H1 (cell line): ENCODE measurements at regions not wholly inside any gene's neighbourhood (a gene's known extent, or its start where the extent isn't known, plus 50 kb on each side); places are given as distances from the start of the nearest gene placed in this dataset.

Source experiments
- CTCF ChIA-PET: fragments of 300-600 bp; sonication (Branson Sonifier 250); formaldehyde crosslinking; loops from one replicate; lab custom pipeline; 2021; ENCODE audit not compliant: partially characterized antibody; lab: Charles Lee
- POLR2A ChIA-PET: fragments of 300-600 bp; sonication (Branson Sonifier 250); formaldehyde crosslinking; loops from one replicate; lab custom pipeline; 2021; ENCODE audit warnings: inconsistent platforms; ENCODE audit not compliant: partially characterized antibody; lab: Charles Lee
- DNase-seq, 2 experiments: peaks; one replicate each; pipeline versions ENCODE4 v3.0.0 to v3.0.0-alpha.2; 2010 to 2022; ENCODE audit warnings: low spot score in 2 of 2, low read depth in 1 of 2, mixed read lengths in 1 of 2
- FAIRE-seq: peaks from 2 replicates; lab custom pipeline; 2011; peaks lifted over from hg19 to GRCh38; lab: Jason Lieb, UNC
- H2AFZ ChIP-seq: 2 replicates; pipeline ENCODE4 v1.8.1; 2012; ENCODE audit warnings: low read length, inconsistent platforms
- H2AK5ac ChIP-seq: 2 replicates; pipeline ENCODE4 v1.6.1; 2013; ENCODE audit warnings: low read depth, low read length
- H2BK120ac ChIP-seq: replicated peaks from 2 replicates; pipeline ENCODE3; 2013; ENCODE audit warnings: low read depth, low read length, inconsistent platforms
- H2BK12ac ChIP-seq: 2 replicates; pipeline ENCODE4 v1.6.1; 2013; ENCODE audit warnings: low read depth, low read length
- H2BK15ac ChIP-seq: 2 replicates; pipeline ENCODE4 v1.6.1; 2013; ENCODE audit warnings: low read length
- H2BK20ac ChIP-seq: 2 replicates; pipeline ENCODE4 v1.6.1; 2013; ENCODE audit warnings: low read length
- H2BK5ac ChIP-seq: 2 replicates; pipeline ENCODE4 v1.6.1; 2013; ENCODE audit warnings: low read depth, low read length
- H3K14ac ChIP-seq: 2 replicates; pipeline ENCODE4 v1.6.1; 2013; ENCODE audit warnings: inconsistent platforms; ENCODE audit not compliant: insufficient read length
- H3K18ac ChIP-seq: 2 replicates; pipeline ENCODE4 v1.6.1; 2013; ENCODE audit warnings: low read length; ENCODE audit errors: extremely low read depth
- H3K23ac ChIP-seq: 2 replicates; pipeline ENCODE4 v1.6.1; 2013; ENCODE audit warnings: inconsistent platforms; ENCODE audit not compliant: insufficient read length
- H3K23me2 ChIP-seq: 2 replicates; pipeline ENCODE4 v1.6.1; 2013; ENCODE audit warnings: low read depth, low read length
- H3K27ac ChIP-seq: 2 replicates; pipeline ENCODE4 v1.6.1; 2011; ENCODE audit warnings: low read depth, low read length, inconsistent platforms
- H3K27me3 ChIP-seq, 4 experiments: replicated peaks in 1 of 4; 1 replicate in 1 of 4; 2 replicates in 3 of 4; pipeline versions ENCODE4 v1.6.1 to v1.8.1; 2011 to 2013; ENCODE audit warnings: low read length in 3 of 4, mild to moderate bottlenecking in 3 of 4, inconsistent platforms in 2 of 4, mixed read lengths in 2 of 4, moderate library complexity in 1 of 4; ENCODE audit not compliant: control insufficient read depth in 3 of 4, insufficient read depth in 3 of 4; ENCODE audit errors: extremely low read depth in 1 of 4
- H3K36me3 ChIP-seq, 4 experiments: 2 replicates each; pipeline versions ENCODE4 v1.6.1 to v1.8.1; 2011 to 2013; ENCODE audit warnings: mild to moderate bottlenecking in 4 of 4, low read length in 3 of 4, moderate library complexity in 2 of 4, control low read depth in 1 of 4, inconsistent platforms in 1 of 4; ENCODE audit not compliant: insufficient read depth in 4 of 4, control insufficient read depth in 2 of 4
- H3K4ac ChIP-seq: replicated peaks from 2 replicates; pipeline ENCODE3; 2013; ENCODE audit warnings: low read length, low read depth, mixed read lengths, inconsistent platforms; ENCODE audit not compliant: insufficient read length
- H3K4me1 ChIP-seq, 4 experiments: replicated peaks in 1 of 4; 1 replicate in 1 of 4; 2 replicates in 3 of 4; pipeline versions ENCODE4 v1.6.1 to v1.8.1; 2011 to 2013; ENCODE audit warnings: low read length in 3 of 4, inconsistent platforms in 2 of 4, mixed read lengths in 1 of 4; ENCODE audit not compliant: insufficient read depth in 4 of 4, control insufficient read depth in 3 of 4
- H3K4me2 ChIP-seq, 2 experiments: 2 replicates each; pipeline versions ENCODE4 v1.6.1 to v1.8.1; 2011 to 2013; ENCODE audit warnings: low read depth in 2 of 2, low read length in 2 of 2, control low read depth in 1 of 2, inconsistent platforms in 1 of 2, mild to moderate bottlenecking in 1 of 2; ENCODE audit not compliant: insufficient read depth in 1 of 2
- H3K4me3 ChIP-seq, 4 experiments: fragments of 200-600, 300-600 bp in 1 of 4; sonication (generic), shearing (Covaris generic), sonication (Bioruptor Twin) in 1 of 4; 2 replicates each; pipeline versions ENCODE4 v1.5.1 to v1.8.1; 2011 to 2016; ENCODE audit warnings: low read length in 4 of 4, low read depth in 3 of 4, control low read depth in 2 of 4, inconsistent platforms in 2 of 4, mild to moderate bottlenecking in 2 of 4, mixed read lengths in 1 of 4, moderate library complexity in 1 of 4; ENCODE audit not compliant: insufficient read depth in 2 of 4; ENCODE audit errors: extremely low read depth in 1 of 4
- H3K56ac ChIP-seq: replicated peaks from 2 replicates; pipeline ENCODE3; 2013; ENCODE audit warnings: low read depth, mild to moderate bottlenecking, mixed read lengths, low read length, inconsistent platforms; ENCODE audit not compliant: insufficient read length
- H3K79me1 ChIP-seq: 2 replicates; pipeline ENCODE4 v1.6.1; 2013; ENCODE audit warnings: low read depth, low read length, control low read depth
- H3K79me2 ChIP-seq, 2 experiments: 2 replicates each; pipeline versions ENCODE4 v1.6.1 to v1.8.1; 2012 to 2013; ENCODE audit warnings: low read length in 2 of 2, mild to moderate bottlenecking in 2 of 2, inconsistent platforms in 1 of 2; ENCODE audit not compliant: insufficient read depth in 2 of 2, control insufficient read depth in 1 of 2
- H3K9ac ChIP-seq, 4 experiments: replicated peaks in 1 of 4; 1 replicate in 1 of 4; 2 replicates in 3 of 4; pipeline versions ENCODE4 v1.6.1 to v1.8.1; 2011 to 2013; ENCODE audit warnings: low read depth in 3 of 4, low read length in 3 of 4, control low read depth in 2 of 4, mild to moderate bottlenecking in 2 of 4, moderate library complexity in 2 of 4, inconsistent platforms in 1 of 4; ENCODE audit errors: extremely low read depth in 1 of 4
- H3K9me3 ChIP-seq, 2 experiments: 2 replicates each; pipeline versions ENCODE4 v1.6.1 to v1.8.1; 2012 to 2013; ENCODE audit warnings: mild to moderate bottlenecking in 2 of 2, moderate library complexity in 2 of 2, control low read depth in 1 of 2, inconsistent platforms in 1 of 2, low read depth in 1 of 2, low read length in 1 of 2, mixed read lengths in 1 of 2; ENCODE audit not compliant: insufficient read depth in 2 of 2
- H4K20me1 ChIP-seq, 2 experiments: replicated peaks in 1 of 2; 2 replicates each; pipeline versions ENCODE3 to v1.8.1; 2011 to 2013; ENCODE audit warnings: inconsistent platforms in 2 of 2, low read length in 2 of 2, mild to moderate bottlenecking in 1 of 2; ENCODE audit not compliant: insufficient read depth in 2 of 2, control insufficient read depth in 1 of 2
- H4K5ac ChIP-seq: 2 replicates; pipeline ENCODE4 v1.6.1; 2013; ENCODE audit warnings: low read length, low read depth, mixed read lengths, inconsistent platforms; ENCODE audit not compliant: insufficient read length
- H4K8ac ChIP-seq: 2 replicates; pipeline ENCODE4 v1.8.0; 2013; ENCODE audit warnings: mild to moderate bottlenecking, moderate library complexity, low read length, inconsistent platforms; ENCODE audit not compliant: insufficient read depth; ENCODE audit errors: extremely low read depth
- H4K91ac ChIP-seq: replicated peaks from 2 replicates; pipeline ENCODE3; 2013; ENCODE audit warnings: low read length, mixed read lengths, inconsistent platforms; ENCODE audit not compliant: insufficient read length
- MAX ChIP-seq: IDR thresholded peaks from 2 replicates; pipeline ENCODE4 v1.6.1; 2012; ENCODE audit warnings: inconsistent platforms
- WGBS, 2 experiments: shearing (Covaris generic) in 1 of 2; methylation state at CpG; one replicate each; pipeline versions ENCODE4 v1.1.6 to v1.1.7; 2013 to 2015; ENCODE audit warnings: low lambda C conversion rate in 2 of 2, mixed read lengths in 2 of 2, inconsistent platforms in 1 of 2, low coverage in 1 of 2, missing lambda C conversion rate in 1 of 2; ENCODE audit not compliant: insufficient replicate concordance in 2 of 2, insufficient coverage in 1 of 2, insufficient read length in 1 of 2; ENCODE audit errors: extremely low coverage in 1 of 2, missing lambda C conversion rate in 1 of 2; 5-methylcytosine and 5-hydroxymethylcytosine counted together

- DNase-seq (no peak), FAIRE-seq (no peak)
- Histone ChIP-seq H3K4me1 (peaks cover 2 to 18% (median 9%) of the 10 kb centered on the region in 4 experiments), H3K9me3 (peaks cover 0 to 4% of the 10 kb centered on the region in 2 experiments; a peak in 1 of 4 replicates), H3K9ac (no peak overlapping the region), H3K27ac (no peak overlapping the region), H3K14ac (no peak overlapping the region), H4K91ac (no peak overlapping the region), H3K4ac (no peak overlapping the region), H2BK20ac (no peak overlapping the region), H2BK12ac (no peak overlapping the region), H2BK5ac (no peak overlapping the region), H3K27me3 (no peaks in the 10 kb centered on the region), H2AFZ (no peak overlapping the region), H3K56ac (no peak overlapping the region), H3K79me2 (no peaks in the 10 kb centered on the region), H2BK15ac (no peak overlapping the region), H2AK5ac (no peak overlapping the region), H4K5ac (no peak overlapping the region), H3K23me2 (no peaks in the 10 kb centered on the region), H3K79me1 (no peaks in the 10 kb centered on the region), H2BK120ac (no peak overlapping the region), H3K18ac (no peak overlapping the region), H4K8ac (no peak overlapping the region), H3K4me2 (no peak overlapping the region), H3K4me3 (no peak overlapping the region), H3K36me3 (no peaks in the 10 kb centered on the region), H3K23ac (no peak overlapping the region), H4K20me1 (no peaks in the 10 kb centered on the region)
- CTCF ChIA-PET: interaction anchor here (0.6 to 1.3 kb wide), 2 partner anchors 26 to 944 kb away, joined by 3 to 4 read pairs; no protein-coding TSS in a partner anchor
- TF ChIP-seq MAX: no peak
- WGBS, 2 experiments: 89% methylated on average over 5 of the region's 5 CpGs; no CpG with 5 or more reads in 1 of the 2 experiments
- POLR2A ChIA-PET: interaction anchor here (2.3 kb wide), 1 partner anchor 10 kb away, joined by 9 read pairs; no protein-coding TSS in a partner anchor
Observed at GRCh38 chr4:189176002-189176401, 764.7 kb upstream of the FRG1 start.
